Thoracic aorta (tissue), 2 donors: ENCODE measurements at regions not wholly inside any gene's neighbourhood (a gene's known extent, or its start where the extent isn't known, plus 50 kb on each side); places are given as distances from the start of the nearest gene placed in this dataset.

Source experiments
- ATAC-seq: fragments of 150-250 bp; one replicate; pipeline ENCODE4 v1.8.0; 2017; ENCODE audit warnings: low read depth; ENCODE audit not compliant: insufficient number of reproducible peaks, low FRiP score
- DNase-seq: peaks from one replicate; pipeline ENCODE4 v3.0.0-alpha.2; 2020; ENCODE audit warnings: low spot score
- H3K27ac ChIP-seq, 2 donors: fragments of 200-600 bp; sonication (generic); 1 replicate in 1 of 2; 2 replicates in 1 of 2; pipeline ENCODE4 v1.5.1; 2016; ENCODE audit warnings: mild to moderate bottlenecking in 2 of 2, moderate library complexity in 2 of 2
- H3K27me3 ChIP-seq: fragments of 200-600 bp; sonication (generic); replicated peaks from 2 replicates; pipeline ENCODE4 v1.6.0; 2016; ENCODE audit warnings: mild to moderate bottlenecking; ENCODE audit not compliant: insufficient read depth
- H3K36me3 ChIP-seq: fragments of 200-600 bp; sonication (generic); one replicate; pipeline ENCODE4 v1.5.1; 2016
- H3K4me1 ChIP-seq, 2 donors: fragments of 200-600 bp; sonication (generic); 1 replicate in 1 of 2; 2 replicates in 1 of 2; pipeline versions ENCODE4 v1.5.1 to v1.6.0; 2016; ENCODE audit warnings: low read depth in 2 of 2, mild to moderate bottlenecking in 1 of 2; ENCODE audit not compliant: control insufficient read depth in 1 of 2
- H3K4me3 ChIP-seq: fragments of 200-600 bp; sonication (generic); 2 replicates; pipeline ENCODE4 v1.5.1; 2016; ENCODE audit warnings: mild to moderate bottlenecking
- H3K9me3 ChIP-seq: fragments of 200-600 bp; sonication (generic); 2 replicates; pipeline ENCODE4 v1.5.1; 2016
- TF ChIP-seq, protein P1 (sequence below): fragments of 200-600 bp; sonication (generic); IDR thresholded peaks from one replicate; pipeline ENCODE4 v1.5.1; 2019; ENCODE audit warnings: antibody characterized with exemption

DNA sequence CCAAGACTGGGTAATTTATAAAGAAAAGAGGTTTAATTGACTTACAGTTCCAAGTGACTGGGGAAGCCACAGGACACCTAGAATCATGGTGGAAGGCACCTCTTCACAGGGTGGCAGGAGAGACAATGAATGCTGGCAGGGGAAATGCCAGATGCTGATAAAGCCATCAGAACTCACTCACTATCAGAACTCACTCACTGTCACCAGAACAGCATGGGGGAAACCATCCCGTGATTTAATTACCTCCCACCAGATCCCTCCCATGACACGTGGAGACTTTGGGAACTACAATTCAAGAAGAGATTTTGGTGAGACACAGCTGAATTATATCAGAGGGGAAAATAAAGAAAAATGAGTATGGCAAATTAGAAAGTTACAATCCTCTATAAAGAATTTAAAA, 310.9 kb downstream of the BCHE start:
- H3K4me1 ChIP-seq = no peaks in the 10 kb centered on the region
- no peaks in the 10 kb centered on the region for H3K27me3 ChIP-seq
- H3K36me3 ChIP-seq = no peaks in the 10 kb centered on the region
- DNase-seq = no peak
- H3K4me3 ChIP-seq = no peak overlapping the region
- no peak overlapping the region for H3K27ac ChIP-seq
- no peaks in the 10 kb centered on the region for H3K9me3 ChIP-seq
- no peak for ATAC-seq
- TF ChIP-seq, protein P1, sequence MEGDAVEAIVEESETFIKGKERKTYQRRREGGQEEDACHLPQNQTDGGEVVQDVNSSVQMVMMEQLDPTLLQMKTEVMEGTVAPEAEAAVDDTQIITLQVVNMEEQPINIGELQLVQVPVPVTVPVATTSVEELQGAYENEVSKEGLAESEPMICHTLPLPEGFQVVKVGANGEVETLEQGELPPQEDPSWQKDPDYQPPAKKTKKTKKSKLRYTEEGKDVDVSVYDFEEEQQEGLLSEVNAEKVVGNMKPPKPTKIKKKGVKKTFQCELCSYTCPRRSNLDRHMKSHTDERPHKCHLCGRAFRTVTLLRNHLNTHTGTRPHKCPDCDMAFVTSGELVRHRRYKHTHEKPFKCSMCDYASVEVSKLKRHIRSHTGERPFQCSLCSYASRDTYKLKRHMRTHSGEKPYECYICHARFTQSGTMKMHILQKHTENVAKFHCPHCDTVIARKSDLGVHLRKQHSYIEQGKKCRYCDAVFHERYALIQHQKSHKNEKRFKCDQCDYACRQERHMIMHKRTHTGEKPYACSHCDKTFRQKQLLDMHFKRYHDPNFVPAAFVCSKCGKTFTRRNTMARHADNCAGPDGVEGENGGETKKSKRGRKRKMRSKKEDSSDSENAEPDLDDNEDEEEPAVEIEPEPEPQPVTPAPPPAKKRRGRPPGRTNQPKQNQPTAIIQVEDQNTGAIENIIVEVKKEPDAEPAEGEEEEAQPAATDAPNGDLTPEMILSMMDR = no peak

GRCh38 chr3:165523801-165524200, 313.4 kb downstream of the BCHE start:
- no peaks in the 10 kb centered on the region for H3K36me3 ChIP-seq
- no peaks in the 10 kb centered on the region for H3K4me1 ChIP-seq
- no peak overlapping the region for H3K27ac ChIP-seq
- TF ChIP-seq, protein P1 = no peak
- ATAC-seq (no peak), DNase-seq (no peak)
- no peaks in the 10 kb centered on the region for H3K9me3 ChIP-seq
- H3K27me3 ChIP-seq = no peaks in the 10 kb centered on the region
- no peak overlapping the region for H3K4me3 ChIP-seq

DNA sequence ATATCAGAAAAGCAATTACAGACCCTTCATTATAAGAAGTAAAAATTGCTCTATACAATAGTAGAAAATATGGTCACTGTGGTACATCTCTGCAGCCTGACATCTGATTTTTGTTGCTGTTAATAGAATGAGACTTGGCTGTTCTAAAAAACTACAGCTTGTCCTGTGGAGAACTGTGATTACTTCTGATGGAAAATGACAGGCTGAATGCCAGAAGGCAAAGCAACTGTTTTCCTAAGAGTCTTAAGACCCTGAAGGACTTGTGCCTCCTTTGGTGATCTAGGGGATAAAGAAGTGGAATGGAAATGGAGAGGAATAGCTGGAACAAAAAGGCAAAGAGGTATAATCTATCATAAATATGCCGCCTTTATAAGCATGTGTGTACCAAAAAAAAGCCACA, 314.8 kb downstream of the BCHE start:
- TF ChIP-seq, protein P1 = no peak
- DNase-seq (no peak), ATAC-seq (no peak)
- Histone ChIP-seq H3K9me3 (no peaks in the 10 kb centered on the region), H3K27ac (no peak overlapping the region), H3K27me3 (no peaks in the 10 kb centered on the region), H3K4me1 (no peaks in the 10 kb centered on the region), H3K36me3 (no peaks in the 10 kb centered on the region), H3K4me3 (no peak overlapping the region)

- DNase-seq = no peak
- H3K36me3 ChIP-seq = no peaks in the 10 kb centered on the region
- ATAC-seq = no peak
- H3K4me1 ChIP-seq = no peaks in the 10 kb centered on the region
- no peaks in the 10 kb centered on the region for H3K9me3 ChIP-seq
- H3K4me3 ChIP-seq = no peak overlapping the region
- no peaks in the 10 kb centered on the region for H3K27me3 ChIP-seq
- H3K27ac ChIP-seq = no peak overlapping the region
- TF ChIP-seq, protein P1 = no peak
Measured at GRCh38 chr3:165521131-165521871, 315.9 kb downstream of the BCHE start.

- ATAC-seq (no peak), DNase-seq (no peak)
- Histone ChIP-seq H3K36me3 (no peaks in the 10 kb centered on the region), H3K27ac (no peak overlapping the region), H3K9me3 (no peaks in the 10 kb centered on the region), H3K27me3 (no peaks in the 10 kb centered on the region), H3K4me3 (no peak overlapping the region), H3K4me1 (no peaks in the 10 kb centered on the region)
- TF ChIP-seq, protein P1 = no peak
Measured at GRCh38 chr3:165519687-165520086, 317.5 kb downstream of the BCHE start.
